Liver (tissue), 3 donors: ENCODE measurements at regions not wholly inside any gene's neighbourhood (a gene's known extent, or its start where the extent isn't known, plus 50 kb on each side); places are given as distances from the start of the nearest gene placed in this dataset.

Experiments
- GABPA ChIP-seq, 2 donors: IDR thresholded peaks in 1 of 2; conservative IDR thresholded peaks in 1 of 2; 2 replicates each; pipeline ENCODE4 v1.6.1; 2016; ENCODE audit warnings: antibody characterized with exemption in 2 of 2, mild to moderate bottlenecking in 1 of 2, moderate library complexity in 1 of 2
- TAF1 ChIP-seq: conservative IDR thresholded peaks from 2 replicates; pipeline ENCODE4 v1.6.1; 2016; ENCODE audit warnings: antibody characterized with exemption, mild to moderate bottlenecking
- YY1 ChIP-seq: IDR thresholded peaks from 2 replicates; pipeline ENCODE4 v1.6.1; 2016; ENCODE audit warnings: antibody characterized with exemption, mild to moderate bottlenecking
- TF ChIP-seq, protein P1 (sequence below): fragments of 150-350 bp; IDR thresholded peaks from 2 replicates; pipeline ENCODE4 v1.5.1; 2017; ENCODE audit warnings: improper control_type of control experiment, low read depth, low read length; ENCODE audit not compliant: missing input control
- TF ChIP-seq, protein P2 (sequence below): IDR thresholded peaks from 2 replicates; pipeline ENCODE4 v1.6.1; 2016; ENCODE audit warnings: antibody characterized with exemption, mild to moderate bottlenecking
- TF ChIP-seq, protein P3 (sequence below): IDR thresholded peaks from 2 replicates; pipeline ENCODE4 v1.6.1; 2016; ENCODE audit warnings: antibody characterized with exemption
- TF ChIP-seq, protein P4 (sequence below): IDR thresholded peaks from 2 replicates; pipeline ENCODE4 v1.6.1; 2016; ENCODE audit warnings: antibody characterized with exemption
- donor health status: healthy.
- donor health status: healthy.

DNA sequence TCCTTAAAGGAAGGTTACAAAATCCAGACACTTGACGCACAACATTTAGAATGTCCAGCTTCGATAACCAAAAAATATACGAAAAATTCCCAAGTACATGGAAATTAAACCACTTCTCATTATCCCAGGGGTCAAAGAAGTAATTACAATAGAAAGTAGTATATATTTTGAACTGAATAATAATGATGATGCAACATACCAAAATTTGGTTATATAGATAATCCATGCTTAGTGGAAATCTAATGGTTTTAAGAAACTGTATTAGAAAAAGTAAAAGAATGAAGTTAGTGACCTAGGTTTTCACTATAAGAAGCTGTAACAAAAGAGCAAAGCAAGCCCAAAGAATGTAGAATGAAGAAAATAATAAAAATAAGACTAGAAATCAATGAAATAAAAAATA lies 204.0 kb upstream of the PUM3 start:
- TF ChIP-seq YY1 (no peak), GABPA (IDR thresholded peaks at IDR 0.05 in 1 of 2, conservative IDR thresholded peaks at IDR 0.05 in 1 of 2) (no peak), TAF1 (no peak)
- TF ChIP-seq, protein P1, sequence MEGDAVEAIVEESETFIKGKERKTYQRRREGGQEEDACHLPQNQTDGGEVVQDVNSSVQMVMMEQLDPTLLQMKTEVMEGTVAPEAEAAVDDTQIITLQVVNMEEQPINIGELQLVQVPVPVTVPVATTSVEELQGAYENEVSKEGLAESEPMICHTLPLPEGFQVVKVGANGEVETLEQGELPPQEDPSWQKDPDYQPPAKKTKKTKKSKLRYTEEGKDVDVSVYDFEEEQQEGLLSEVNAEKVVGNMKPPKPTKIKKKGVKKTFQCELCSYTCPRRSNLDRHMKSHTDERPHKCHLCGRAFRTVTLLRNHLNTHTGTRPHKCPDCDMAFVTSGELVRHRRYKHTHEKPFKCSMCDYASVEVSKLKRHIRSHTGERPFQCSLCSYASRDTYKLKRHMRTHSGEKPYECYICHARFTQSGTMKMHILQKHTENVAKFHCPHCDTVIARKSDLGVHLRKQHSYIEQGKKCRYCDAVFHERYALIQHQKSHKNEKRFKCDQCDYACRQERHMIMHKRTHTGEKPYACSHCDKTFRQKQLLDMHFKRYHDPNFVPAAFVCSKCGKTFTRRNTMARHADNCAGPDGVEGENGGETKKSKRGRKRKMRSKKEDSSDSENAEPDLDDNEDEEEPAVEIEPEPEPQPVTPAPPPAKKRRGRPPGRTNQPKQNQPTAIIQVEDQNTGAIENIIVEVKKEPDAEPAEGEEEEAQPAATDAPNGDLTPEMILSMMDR: no peak
- TF ChIP-seq, protein P2, sequence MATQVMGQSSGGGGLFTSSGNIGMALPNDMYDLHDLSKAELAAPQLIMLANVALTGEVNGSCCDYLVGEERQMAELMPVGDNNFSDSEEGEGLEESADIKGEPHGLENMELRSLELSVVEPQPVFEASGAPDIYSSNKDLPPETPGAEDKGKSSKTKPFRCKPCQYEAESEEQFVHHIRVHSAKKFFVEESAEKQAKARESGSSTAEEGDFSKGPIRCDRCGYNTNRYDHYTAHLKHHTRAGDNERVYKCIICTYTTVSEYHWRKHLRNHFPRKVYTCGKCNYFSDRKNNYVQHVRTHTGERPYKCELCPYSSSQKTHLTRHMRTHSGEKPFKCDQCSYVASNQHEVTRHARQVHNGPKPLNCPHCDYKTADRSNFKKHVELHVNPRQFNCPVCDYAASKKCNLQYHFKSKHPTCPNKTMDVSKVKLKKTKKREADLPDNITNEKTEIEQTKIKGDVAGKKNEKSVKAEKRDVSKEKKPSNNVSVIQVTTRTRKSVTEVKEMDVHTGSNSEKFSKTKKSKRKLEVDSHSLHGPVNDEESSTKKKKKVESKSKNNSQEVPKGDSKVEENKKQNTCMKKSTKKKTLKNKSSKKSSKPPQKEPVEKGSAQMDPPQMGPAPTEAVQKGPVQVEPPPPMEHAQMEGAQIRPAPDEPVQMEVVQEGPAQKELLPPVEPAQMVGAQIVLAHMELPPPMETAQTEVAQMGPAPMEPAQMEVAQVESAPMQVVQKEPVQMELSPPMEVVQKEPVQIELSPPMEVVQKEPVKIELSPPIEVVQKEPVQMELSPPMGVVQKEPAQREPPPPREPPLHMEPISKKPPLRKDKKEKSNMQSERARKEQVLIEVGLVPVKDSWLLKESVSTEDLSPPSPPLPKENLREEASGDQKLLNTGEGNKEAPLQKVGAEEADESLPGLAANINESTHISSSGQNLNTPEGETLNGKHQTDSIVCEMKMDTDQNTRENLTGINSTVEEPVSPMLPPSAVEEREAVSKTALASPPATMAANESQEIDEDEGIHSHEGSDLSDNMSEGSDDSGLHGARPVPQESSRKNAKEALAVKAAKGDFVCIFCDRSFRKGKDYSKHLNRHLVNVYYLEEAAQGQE: no peak
- TF ChIP-seq, protein P3, sequence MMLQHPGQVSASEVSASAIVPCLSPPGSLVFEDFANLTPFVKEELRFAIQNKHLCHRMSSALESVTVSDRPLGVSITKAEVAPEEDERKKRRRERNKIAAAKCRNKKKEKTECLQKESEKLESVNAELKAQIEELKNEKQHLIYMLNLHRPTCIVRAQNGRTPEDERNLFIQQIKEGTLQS: no peak
- TF ChIP-seq, protein P4, sequence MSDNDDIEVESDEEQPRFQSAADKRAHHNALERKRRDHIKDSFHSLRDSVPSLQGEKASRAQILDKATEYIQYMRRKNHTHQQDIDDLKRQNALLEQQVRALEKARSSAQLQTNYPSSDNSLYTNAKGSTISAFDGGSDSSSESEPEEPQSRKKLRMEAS: no peak
